GM19240 (cell line): ENCODE measurements at regions not wholly inside any gene's neighbourhood (a gene's known extent, or its start where the extent isn't known, plus 50 kb on each side); places are given as distances from the start of the nearest gene placed in this dataset.
"Not testable (repeated sequence)": the region's sequence is repeated elsewhere in the genome, so short reads cannot be mapped to it uniquely, and the experiment has no call there.

ENCODE experiments used
- DNase-seq: peaks from one replicate; pipeline ENCODE4 v3.0.0; 2011; ENCODE audit warnings: low spot score; ENCODE audit not compliant: insufficient read length

- DNase-seq: no peak
Measured at GRCh38 chr1:195849180-195849579, 759.1 kb downstream of the KCNT2 start.

GRCh38 chr1:195847957-195848875 lies 760.0 kb downstream of the KCNT2 start:
- not testable (repeated sequence) for DNase-seq

GRCh38 chr1:195831789-195832188 lies 776.5 kb downstream of the KCNT2 start:
- no peak for DNase-seq

GRCh38 chr1:195828325-195828724 lies 779.9 kb downstream of the KCNT2 start:
- DNase-seq: no peak

GRCh38 chr1:195820925-195821324 lies 787.3 kb downstream of the KCNT2 start:
- DNase-seq: no peak

GRCh38 chr1:195806060-195806459 lies 802.2 kb downstream of the KCNT2 start:
- DNase-seq: no peak

GRCh38 chr1:195804547-195804946 lies 803.7 kb downstream of the KCNT2 start:
- DNase-seq: no peak

- no peak for DNase-seq
Measured at GRCh38 chr1:195799016-195799415, 809.2 kb downstream of the KCNT2 start.

GRCh38 chr1:195794225-195794624 lies 814.0 kb downstream of the KCNT2 start:
- no peak for DNase-seq

- DNase-seq: no peak
Measured at GRCh38 chr1:195791796-195792195, 816.4 kb downstream of the KCNT2 start.

- no peak for DNase-seq
Measured at GRCh38 chr1:195790514-195791168, 817.6 kb downstream of the KCNT2 start.

- DNase-seq: no peak
Measured at GRCh38 chr1:195789321-195789720, 818.9 kb downstream of the KCNT2 start.

- no peak for DNase-seq
Measured at GRCh38 chr1:195788721-195789120, 819.5 kb downstream of the KCNT2 start.

- DNase-seq: no peak
Measured at GRCh38 chr1:195785830-195786229, 822.4 kb downstream of the KCNT2 start.

GRCh38 chr1:195773931-195774330 lies 834.3 kb downstream of the KCNT2 start:
- DNase-seq: no peak

GRCh38 chr1:195769461-195769860 lies 838.8 kb downstream of the KCNT2 start:
- DNase-seq: no peak

- no peak for DNase-seq
Measured at GRCh38 chr1:195768936-195769335, 839.3 kb downstream of the KCNT2 start.

- no peak for DNase-seq
Measured at GRCh38 chr1:195768377-195768776, 839.9 kb downstream of the KCNT2 start.

- no peak for DNase-seq
Measured at GRCh38 chr1:195766709-195767108, 841.5 kb downstream of the KCNT2 start.

GRCh38 chr1:195765099-195765498 lies 843.1 kb downstream of the KCNT2 start:
- no peak for DNase-seq

GRCh38 chr1:195763907-195764374 lies 844.3 kb downstream of the KCNT2 start:
- DNase-seq: no peak

- DNase-seq: no peak
Measured at GRCh38 chr1:195763146-195763906, 844.9 kb downstream of the KCNT2 start.
